WI38 (cell line): ENCODE measurements at regions not wholly inside any gene's neighbourhood (a gene's known extent, or its start where the extent isn't known, plus 50 kb on each side); places are given as distances from the start of the nearest gene placed in this dataset.

Source experiments
- H3K4me3 ChIP-seq: 2 replicates; pipeline ENCODE4 v1.5.1; 2011; ENCODE audit warnings: low read depth, mild to moderate bottlenecking, control low read depth, low read length
- TF ChIP-seq, protein P1 (sequence below): IDR thresholded peaks from 2 replicates; pipeline ENCODE4 v1.5.1; 2012; ENCODE audit warnings: low read depth, mild to moderate bottlenecking, control low read depth, low read length

GRCh38 chr4:60223208-60223923 is 976.8 kb upstream of the ADGRL3 start:
- TF ChIP-seq, protein P1, sequence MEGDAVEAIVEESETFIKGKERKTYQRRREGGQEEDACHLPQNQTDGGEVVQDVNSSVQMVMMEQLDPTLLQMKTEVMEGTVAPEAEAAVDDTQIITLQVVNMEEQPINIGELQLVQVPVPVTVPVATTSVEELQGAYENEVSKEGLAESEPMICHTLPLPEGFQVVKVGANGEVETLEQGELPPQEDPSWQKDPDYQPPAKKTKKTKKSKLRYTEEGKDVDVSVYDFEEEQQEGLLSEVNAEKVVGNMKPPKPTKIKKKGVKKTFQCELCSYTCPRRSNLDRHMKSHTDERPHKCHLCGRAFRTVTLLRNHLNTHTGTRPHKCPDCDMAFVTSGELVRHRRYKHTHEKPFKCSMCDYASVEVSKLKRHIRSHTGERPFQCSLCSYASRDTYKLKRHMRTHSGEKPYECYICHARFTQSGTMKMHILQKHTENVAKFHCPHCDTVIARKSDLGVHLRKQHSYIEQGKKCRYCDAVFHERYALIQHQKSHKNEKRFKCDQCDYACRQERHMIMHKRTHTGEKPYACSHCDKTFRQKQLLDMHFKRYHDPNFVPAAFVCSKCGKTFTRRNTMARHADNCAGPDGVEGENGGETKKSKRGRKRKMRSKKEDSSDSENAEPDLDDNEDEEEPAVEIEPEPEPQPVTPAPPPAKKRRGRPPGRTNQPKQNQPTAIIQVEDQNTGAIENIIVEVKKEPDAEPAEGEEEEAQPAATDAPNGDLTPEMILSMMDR: no peak
- H3K4me3 ChIP-seq: no peak overlapping the region

- no peak overlapping the region for H3K4me3 ChIP-seq
- TF ChIP-seq, protein P1: no peak
Observed at GRCh38 chr4:60241866-60242265, 958.3 kb upstream of the ADGRL3 start.

GRCh38 chr4:60249784-60250183 is 950.3 kb upstream of the ADGRL3 start:
- TF ChIP-seq, protein P1: no peak

DNA sequence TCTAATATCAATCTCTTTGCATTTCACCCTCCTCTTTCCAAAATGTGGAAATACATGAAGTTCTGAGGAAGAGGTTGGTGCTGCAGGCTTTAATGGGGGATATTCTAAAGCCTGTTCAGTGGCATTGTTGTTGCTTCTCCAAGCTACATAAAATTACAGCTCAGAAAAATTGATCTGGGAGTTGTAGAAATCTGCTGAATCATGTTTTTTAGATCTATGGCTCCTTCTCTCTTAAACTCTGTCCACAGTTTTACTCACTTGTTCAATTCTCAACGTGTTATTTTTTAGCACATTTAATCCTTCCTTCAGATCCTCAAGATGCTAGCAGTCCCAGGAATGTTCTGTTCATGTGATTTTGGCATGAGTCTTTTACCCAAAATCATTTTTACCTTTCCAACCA is 949.5 kb upstream of the ADGRL3 start:
- TF ChIP-seq, protein P1: no peak
- H3K4me3 ChIP-seq: no peak overlapping the region

More at GRCh38 chr4:60249784-60250183, 950.3 kb upstream of the ADGRL3 start:
- H3K4me3 ChIP-seq: no peak overlapping the region

GRCh38 chr4:60259781-60260180 is 940.3 kb upstream of the ADGRL3 start:
- H3K4me3 ChIP-seq: no peak overlapping the region
- TF ChIP-seq, protein P1: no peak

DNA sequence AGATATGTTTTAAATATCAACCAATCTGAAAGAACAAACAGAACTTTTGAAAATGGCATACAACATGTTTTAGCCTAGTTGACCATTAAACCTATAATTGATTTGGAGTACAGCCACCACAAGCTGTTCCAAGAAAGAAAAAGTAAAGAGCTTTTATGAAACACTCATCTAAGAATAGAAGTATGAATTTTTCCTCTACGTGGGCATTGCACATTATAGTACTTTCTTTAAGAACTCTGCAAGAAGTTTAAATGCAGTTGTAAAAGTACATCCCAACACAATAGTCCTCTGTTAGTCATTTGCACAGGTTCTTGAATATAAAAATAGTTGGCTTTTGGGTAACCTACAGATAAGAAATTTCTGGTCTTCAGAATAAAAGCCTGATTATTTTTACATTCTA is 933.6 kb upstream of the ADGRL3 start:
- TF ChIP-seq, protein P1: no peak
- H3K4me3 ChIP-seq: no peak overlapping the region

DNA sequence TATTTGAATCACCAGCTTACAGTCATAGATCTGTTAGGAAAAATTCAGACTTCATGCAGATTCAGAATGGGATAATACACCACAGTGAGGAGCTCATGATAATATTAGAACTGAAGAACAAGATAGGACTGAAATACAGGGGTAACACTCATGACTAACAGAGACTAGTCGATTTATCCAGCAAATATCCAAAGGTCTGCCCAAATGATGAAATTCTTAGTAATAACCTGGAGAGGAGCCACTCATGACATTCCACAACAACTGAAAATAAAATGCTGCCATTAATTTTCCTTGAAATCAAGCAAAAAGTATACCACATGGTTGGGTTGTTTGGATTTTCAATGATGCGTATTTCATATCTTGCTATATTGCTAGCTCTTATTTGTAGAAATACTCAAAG is 903.7 kb upstream of the ADGRL3 start:
- H3K4me3 ChIP-seq: no peak overlapping the region
- TF ChIP-seq, protein P1: no peak
